ENCODE measurements at regions not wholly inside any gene's neighbourhood (a gene's known extent, or its start where the extent isn't known, plus 50 kb on each side); places are given as distances from the start of the nearest gene placed in this dataset.

GRCh38 chr19:31902821-31903220, 442.6 kb upstream of the ZNF507 start:
- no peak for DNase-seq

GRCh38 chr19:31903979-31904378, 441.4 kb upstream of the ZNF507 start:
- no peak for DNase-seq

- no peak for DNase-seq
Observed at GRCh38 chr19:31906111-31906871, 439.1 kb upstream of the ZNF507 start.

GRCh38 chr19:31907661-31908060, 437.7 kb upstream of the ZNF507 start:
- no peak for DNase-seq

- DNase-seq = no peak
Observed at GRCh38 chr19:31908080-31908479, 437.3 kb upstream of the ZNF507 start.

- DNase-seq = no peak
Observed at GRCh38 chr19:31908496-31909225, 436.7 kb upstream of the ZNF507 start.

- DNase-seq = no peak
Observed at GRCh38 chr19:31910224-31910623, 435.2 kb upstream of the ZNF507 start.

- no peak for DNase-seq
Observed at GRCh38 chr19:31911577-31911976, 433.8 kb upstream of the ZNF507 start.

GRCh38 chr19:31913103-31913661, 432.2 kb upstream of the ZNF507 start:
- DNase-seq = no peak

GRCh38 chr19:31930401-31930800, 415.0 kb upstream of the ZNF507 start:
- DNase-seq = no peak

- DNase-seq = no peak
Observed at GRCh38 chr19:31937983-31938382, 407.4 kb upstream of the ZNF507 start.

- DNase-seq = no peak
Observed at GRCh38 chr19:31938675-31939074, 406.7 kb upstream of the ZNF507 start.

GRCh38 chr19:31940396-31940795, 405.0 kb upstream of the ZNF507 start:
- DNase-seq = no peak

GRCh38 chr19:31943191-31943661, 402.2 kb upstream of the ZNF507 start:
- no peak for DNase-seq

- no peak for DNase-seq
Observed at GRCh38 chr19:31943778-31944177, 401.6 kb upstream of the ZNF507 start.

- no peak for DNase-seq
Observed at GRCh38 chr19:31944326-31944725, 401.1 kb upstream of the ZNF507 start.

GRCh38 chr19:31946491-31946890, 398.9 kb upstream of the ZNF507 start:
- DNase-seq = no peak

- DNase-seq = no peak
Observed at GRCh38 chr19:31947436-31948115, 397.8 kb upstream of the ZNF507 start.

GRCh38 chr19:31952693-31953092, 392.7 kb upstream of the ZNF507 start:
- no peak for DNase-seq

- no peak for DNase-seq
Observed at GRCh38 chr19:31955061-31955460, 390.3 kb upstream of the ZNF507 start.

GRCh38 chr19:31955884-31956283, 389.5 kb upstream of the ZNF507 start:
- DNase-seq = no peak

- DNase-seq = no peak
Observed at GRCh38 chr19:31956771-31957392, 388.5 kb upstream of the ZNF507 start.

GRCh38 chr19:31957711-31958110, 387.7 kb upstream of the ZNF507 start:
- no peak for DNase-seq

Measured in activated CD4-positive, alpha-beta T cell treated with anti-CD3 and anti-CD28 coated beads, Interleukin-2, amount 50 U/mL, for 1 hour (primary cell).